CD4-positive, alpha-beta T cell (primary cell): ENCODE measurements at regions not wholly inside any gene's neighbourhood (a gene's known extent, or its start where the extent isn't known, plus 50 kb on each side); places are given as distances from the start of the nearest gene placed in this dataset.

Experiments used
- ATAC-seq: fragments of 200-7000 bp; cut with Tn5 transposase; one replicate; pipeline ENCODE4 v1.10.0; 2022; ENCODE audit warnings: mild to moderate bottlenecking; ENCODE audit not compliant: poor library complexity
- CTCF ChIA-PET: fragments of 350-600 bp; sonication (Branson Sonifier 250); formaldehyde crosslinking; loops from one replicate; lab custom pipeline; 2021; ENCODE audit warnings: antibody characterized with exemption, inconsistent platforms; lab: Charles Lee
- POLR2A ChIA-PET: fragments of 350-600 bp; sonication (Branson Sonifier 250); formaldehyde crosslinking; loops from one replicate; lab custom pipeline; 2021; ENCODE audit warnings: antibody characterized with exemption, inconsistent platforms; lab: Charles Lee
- DNase-seq, 14 experiments: peaks; one replicate each; pipeline ENCODE4 v3.0.0-alpha.2; 2013 to 2020; ENCODE audit warnings: mixed read lengths in 2 of 14
- H3K27ac ChIP-seq, 2 donors: one replicate each; pipeline versions ENCODE4 v1.5.1 to v1.7.0; 2013; ENCODE audit warnings: low read length in 2 of 2, low read depth in 1 of 2, mild to moderate bottlenecking in 1 of 2
- H3K27me3 ChIP-seq, 2 experiments: 1 replicate in 1 of 2; 2 replicates in 1 of 2; pipeline versions ENCODE4 v1.6.1 to v1.7.0; 2013; ENCODE audit warnings: low read length in 2 of 2, control low read depth in 1 of 2, mild to moderate bottlenecking in 1 of 2, moderate library complexity in 1 of 2; ENCODE audit not compliant: insufficient read depth in 2 of 2, control insufficient read depth in 1 of 2
- H3K36me3 ChIP-seq: one replicate; pipeline ENCODE4 v1.6.1; 2013; ENCODE audit warnings: low read length, control low read depth; ENCODE audit not compliant: insufficient read depth
- H3K4me1 ChIP-seq: one replicate; pipeline ENCODE4 v1.6.1; 2013; ENCODE audit warnings: low read length, control low read depth; ENCODE audit not compliant: insufficient read depth
- H3K4me3 ChIP-seq: one replicate; pipeline ENCODE4 v1.5.1; 2013; ENCODE audit warnings: mild to moderate bottlenecking, low read length, moderate library complexity
- H3K9me3 ChIP-seq, 2 experiments: 1 replicate in 1 of 2; 2 replicates in 1 of 2; pipeline versions ENCODE4 v1.6.1 to v1.7.0; 2013; ENCODE audit warnings: low read length in 2 of 2, mild to moderate bottlenecking in 2 of 2, control low read depth in 1 of 2, moderate library complexity in 1 of 2; ENCODE audit not compliant: control insufficient read depth in 1 of 2, insufficient read depth in 1 of 2
- H3K27ac Mint-ChIP-seq: one replicate; pipeline ENCODE4 v1.8.0; 2020; ENCODE audit warnings: mixed read lengths
- H3K27me3 Mint-ChIP-seq: one replicate; pipeline ENCODE4 v1.8.0; 2021; ENCODE audit warnings: mixed read lengths
- H3K36me3 Mint-ChIP-seq: one replicate; pipeline ENCODE4 v1.8.0; 2021; ENCODE audit warnings: low read depth, mixed read lengths
- H3K4me1 Mint-ChIP-seq: one replicate; pipeline ENCODE4 v1.8.0; 2021; ENCODE audit warnings: low read depth, mixed read lengths
- H3K4me3 Mint-ChIP-seq: one replicate; pipeline ENCODE4 v1.8.0; 2020; ENCODE audit warnings: mild to moderate bottlenecking, mixed read lengths
- H3K9me3 Mint-ChIP-seq: one replicate; pipeline ENCODE4 v1.8.0; 2020; ENCODE audit warnings: mixed read lengths
- CTCF ChIP-seq: fragments of 200-600 bp; IDR thresholded peaks from one replicate; pipeline ENCODE4 v1.8.0; 2022; ENCODE audit warnings: antibody characterized with exemption, mild to moderate bottlenecking
- intact Hi-C, 2 experiments: fragments of 100-400 bp; cut with DNase I in 1 of 2; cut with micrococcal nuclease in 1 of 2; formaldehyde crosslinking; loops; one replicate each; pipeline versions ENCODE4 v1.15.1 to v1.9.0; 2023 to 2025; cut with DNase I, micrococcal nuclease

- Histone ChIP-seq H3K4me3 (no peak overlapping the region), H3K9me3 (no peaks in the 10 kb centered on the region), H3K36me3 (no peaks in the 10 kb centered on the region), H3K4me1 (no peaks in the 10 kb centered on the region), H3K27me3 (peaks cover 6 to 11% of the 10 kb centered on the region in 2 experiments), H3K27ac (no peak overlapping the region)
- no peak overlapping the region for H3K27ac Mint-ChIP-seq
- no peak for TF ChIP-seq CTCF
- H3K9me3 Mint-ChIP-seq = no peaks in the 10 kb centered on the region
- ATAC-seq (no peak), DNase-seq (no peak)
- ChIA-PET POLR2A (no interaction called here), CTCF (no interaction called here)
- H3K36me3 Mint-ChIP-seq = no peaks in the 10 kb centered on the region
- no peak overlapping the region for H3K4me3 Mint-ChIP-seq
- H3K4me1 Mint-ChIP-seq = no peaks in the 10 kb centered on the region
- peaks cover 35% of the 10 kb centered on the region for H3K27me3 Mint-ChIP-seq
- intact Hi-C loops = no loop called here
Observed at GRCh38 chr9:22198681-22199080, 189.6 kb upstream of the CDKN2B start.

- intact Hi-C loops = no loop called here
- DNase-seq (no peak), ATAC-seq (no peak)
- ChIA-PET CTCF (no interaction called here), POLR2A (no interaction called here)
- H3K4me1 Mint-ChIP-seq = no peaks in the 10 kb centered on the region
- H3K4me3 ChIP-seq = no peak overlapping the region
- H3K27ac ChIP-seq = no peak overlapping the region
- peaks cover 26% of the 10 kb centered on the region for H3K27me3 Mint-ChIP-seq
- H3K27ac Mint-ChIP-seq = no peak overlapping the region
- no peaks in the 10 kb centered on the region for H3K36me3 Mint-ChIP-seq
- no peaks in the 10 kb centered on the region for H3K9me3 ChIP-seq
- TF ChIP-seq CTCF = no peak
- no peaks in the 10 kb centered on the region for H3K36me3 ChIP-seq
- no peak overlapping the region for H3K4me3 Mint-ChIP-seq
- peaks cover 6 to 11% of the 10 kb centered on the region in 2 experiments for H3K27me3 ChIP-seq
- no peaks in the 10 kb centered on the region for H3K4me1 ChIP-seq
- H3K9me3 Mint-ChIP-seq = no peaks in the 10 kb centered on the region
Observed at GRCh38 chr9:22201256-22201655, 192.2 kb upstream of the CDKN2B start.

GRCh38 chr9:22203371-22204138, 194.4 kb upstream of the CDKN2B start:
- H3K4me3 Mint-ChIP-seq = no peak overlapping the region
- no peak overlapping the region for H3K27ac Mint-ChIP-seq
- no peaks in the 10 kb centered on the region for H3K9me3 ChIP-seq
- ChIA-PET POLR2A (interaction anchor here (0.7 kb wide), 1 partner anchor 1174 kb away, joined by 3 read pairs; no protein-coding TSS in a partner anchor), CTCF (no interaction called here)
- ATAC-seq = no peak
- TF ChIP-seq CTCF = no peak
- H3K36me3 ChIP-seq = no peaks in the 10 kb centered on the region
- peaks cover 11% of the 10 kb centered on the region for H3K27me3 Mint-ChIP-seq
- peaks cover under 1% of the 10 kb centered on the region for H3K4me1 ChIP-seq
- no peak for DNase-seq
- intact Hi-C loops = no loop called here
- no peaks in the 10 kb centered on the region for H3K36me3 Mint-ChIP-seq
- no peaks in the 10 kb centered on the region for H3K9me3 Mint-ChIP-seq
- no peak overlapping the region for H3K27ac ChIP-seq
- no peak overlapping the region for H3K4me3 ChIP-seq
- peaks cover 1% of the 10 kb centered on the region for H3K4me1 Mint-ChIP-seq
- H3K27me3 ChIP-seq = peaks cover 6 to 11% of the 10 kb centered on the region in 2 experiments
